ENCODE measurements at regions not wholly inside any gene's neighbourhood (a gene's known extent, or its start where the extent isn't known, plus 50 kb on each side); places are given as distances from the start of the nearest gene placed in this dataset.
A peak's percentile ranks its signal among the peaks of the same experiment; 100 is the strongest.
"Not testable (repeated sequence)": the region's sequence is repeated elsewhere in the genome, so short reads cannot be mapped to it uniquely, and the experiment has no call there.

DNA sequence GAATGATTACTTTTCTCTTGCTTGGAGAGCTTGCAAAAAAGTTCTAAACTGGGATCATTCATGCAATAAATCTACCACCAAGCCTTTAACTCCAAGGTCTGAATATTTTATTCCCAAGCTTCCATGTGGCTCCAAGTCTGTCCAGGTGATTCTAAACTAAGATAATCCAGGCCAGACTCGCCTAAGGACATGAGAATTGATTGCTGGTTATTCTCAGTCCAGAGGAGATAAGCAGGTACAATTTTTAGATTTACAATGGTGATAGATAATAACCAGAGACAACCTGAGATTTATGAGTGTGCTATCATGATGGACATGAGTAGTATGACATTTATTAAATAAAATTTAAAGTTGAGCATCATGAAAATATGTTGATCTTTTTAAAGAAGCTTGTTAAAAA lies 156.5 kb upstream of the SPRY2 start:
- Histone ChIP-seq H3K36me3 (no peaks in the 10 kb centered on the region), H3K4me3 (no peak overlapping the region), H3K27ac (no peak overlapping the region), H3K27me3 (no peaks in the 10 kb centered on the region), H3K4me1 (no peaks in the 10 kb centered on the region), H3K9me3 (no peaks in the 10 kb centered on the region)
- ATAC-seq (ENCODE audit: low FRiP score in 2 of 2) (no peak), DNase-seq (no peak)
- WGBS, 2 donors: 57 to 68% methylated on average over 1 of the region's 1 CpG
- TF ChIP-seq, protein P1, sequence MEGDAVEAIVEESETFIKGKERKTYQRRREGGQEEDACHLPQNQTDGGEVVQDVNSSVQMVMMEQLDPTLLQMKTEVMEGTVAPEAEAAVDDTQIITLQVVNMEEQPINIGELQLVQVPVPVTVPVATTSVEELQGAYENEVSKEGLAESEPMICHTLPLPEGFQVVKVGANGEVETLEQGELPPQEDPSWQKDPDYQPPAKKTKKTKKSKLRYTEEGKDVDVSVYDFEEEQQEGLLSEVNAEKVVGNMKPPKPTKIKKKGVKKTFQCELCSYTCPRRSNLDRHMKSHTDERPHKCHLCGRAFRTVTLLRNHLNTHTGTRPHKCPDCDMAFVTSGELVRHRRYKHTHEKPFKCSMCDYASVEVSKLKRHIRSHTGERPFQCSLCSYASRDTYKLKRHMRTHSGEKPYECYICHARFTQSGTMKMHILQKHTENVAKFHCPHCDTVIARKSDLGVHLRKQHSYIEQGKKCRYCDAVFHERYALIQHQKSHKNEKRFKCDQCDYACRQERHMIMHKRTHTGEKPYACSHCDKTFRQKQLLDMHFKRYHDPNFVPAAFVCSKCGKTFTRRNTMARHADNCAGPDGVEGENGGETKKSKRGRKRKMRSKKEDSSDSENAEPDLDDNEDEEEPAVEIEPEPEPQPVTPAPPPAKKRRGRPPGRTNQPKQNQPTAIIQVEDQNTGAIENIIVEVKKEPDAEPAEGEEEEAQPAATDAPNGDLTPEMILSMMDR (IDR thresholded peaks at IDR 0.05): no peak
- TF ChIP-seq EP300 (IDR thresholded peaks at IDR 0.05) (no peak), POLR2AphosphoS5 (IDR thresholded peaks at IDR 0.05) (no peak), POLR2A (IDR thresholded peaks at IDR 0.05) (no peak)

DNA sequence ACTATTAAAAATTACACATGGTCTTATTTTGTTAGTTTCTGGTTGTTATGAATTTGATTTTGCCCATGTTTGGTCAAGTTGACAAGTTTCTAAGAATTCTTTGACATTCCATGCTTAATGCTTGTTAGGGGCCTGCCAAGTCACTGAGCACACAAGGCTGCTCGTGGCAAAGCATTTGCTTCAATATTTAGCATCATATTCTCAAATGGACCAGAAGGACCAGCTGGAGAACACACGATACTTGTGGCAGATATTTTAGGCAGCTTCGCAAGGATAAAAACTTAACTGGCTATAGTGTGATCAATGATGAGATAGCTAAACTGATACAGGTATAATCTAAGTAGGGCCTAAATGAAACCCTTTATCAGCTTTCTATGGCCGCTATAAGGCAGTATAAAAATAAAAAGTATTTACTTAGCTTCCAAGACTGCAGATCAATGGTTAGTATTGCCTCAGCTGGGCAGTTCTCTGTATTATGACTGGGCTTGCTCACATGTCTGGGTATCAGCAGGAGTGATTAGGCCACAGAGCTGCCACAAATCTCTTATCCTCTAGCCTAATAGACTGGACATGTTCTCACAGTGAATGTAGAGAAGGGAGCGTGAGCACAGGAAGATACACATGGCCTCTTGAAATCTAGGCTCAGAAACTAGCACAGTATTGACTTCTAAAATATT lies 155.9 kb upstream of the SPRY2 start:
- H3K27me3 ChIP-seq: no peaks in the 10 kb centered on the region
- H3K4me1 ChIP-seq: no peaks in the 10 kb centered on the region
- TF ChIP-seq POLR2A (IDR thresholded peaks at IDR 0.05) (no peak), EP300 (IDR thresholded peaks at IDR 0.05) (no peak), POLR2AphosphoS5 (IDR thresholded peaks at IDR 0.05) (no peak)
- TF ChIP-seq, protein P1 (IDR thresholded peaks at IDR 0.05): no peak
- ATAC-seq (ENCODE audit: low FRiP score in 2 of 2) (no peak), DNase-seq (no peak)
- H3K36me3 ChIP-seq: no peaks in the 10 kb centered on the region
- no peak overlapping the region for H3K27ac ChIP-seq
- WGBS, 2 donors: 84 to 86% methylated on average over 5 of the region's 5 CpGs
- no peaks in the 10 kb centered on the region for H3K9me3 ChIP-seq
- no peak overlapping the region for H3K4me3 ChIP-seq

DNA sequence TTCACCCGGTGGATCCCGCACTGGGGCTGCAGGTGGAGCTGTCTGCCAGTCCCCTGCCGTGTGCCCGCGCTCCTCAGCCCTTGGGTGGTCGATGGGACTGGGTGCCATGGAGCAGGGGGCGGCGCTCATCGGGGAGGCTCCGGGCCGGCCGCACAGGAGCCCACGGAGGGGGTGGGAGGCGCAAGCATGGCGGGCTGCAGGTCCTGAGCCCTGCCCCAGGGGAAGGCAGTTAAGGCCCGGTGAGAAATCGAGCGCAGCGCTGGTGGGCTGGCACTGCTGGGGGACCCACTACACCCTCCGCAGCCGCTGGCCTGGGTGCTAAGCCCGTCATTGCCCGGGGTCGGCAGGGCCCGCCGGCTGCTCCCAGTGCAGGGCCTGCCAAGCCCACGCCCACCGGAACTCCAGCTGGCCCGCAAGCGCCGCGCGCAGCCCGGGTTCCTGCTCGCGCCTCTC lies 149.6 kb upstream of the SPRY2 start:
- WGBS, 2 donors: 96 to 97% methylated on average over 15 to 26 of the region's 36 CpGs
- not testable (repeated sequence) for H3K9me3 ChIP-seq; H3K27me3 ChIP-seq; H3K27ac ChIP-seq; H3K4me3 ChIP-seq; ATAC-seq (ENCODE audit: low FRiP score in 2 of 2); H3K4me1 ChIP-seq; H3K36me3 ChIP-seq
- DNase-seq: peak in 1 of 2 donors; percentile 79

DNA sequence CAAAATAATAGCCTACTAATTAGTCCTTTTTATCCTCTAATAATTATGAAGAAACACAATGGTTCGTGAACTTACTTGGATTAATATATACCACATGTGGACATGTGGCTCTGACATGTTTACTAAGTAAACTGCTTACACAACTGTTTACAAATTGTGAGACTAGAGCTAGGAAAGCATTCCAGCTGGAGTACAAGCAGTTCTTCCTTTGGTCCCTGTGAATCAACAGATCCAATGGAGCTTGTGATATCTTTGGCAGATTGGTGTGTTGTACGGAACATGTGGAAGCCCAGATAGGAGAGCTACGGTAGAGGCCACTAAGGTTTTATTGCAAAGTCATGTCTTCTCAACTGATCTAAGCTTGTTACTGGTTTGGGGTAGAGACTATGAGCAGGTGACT lies 145.5 kb upstream of the SPRY2 start:
- 54 to 82% methylated on average over 3 of the region's 3 CpGs for WGBS, 2 donors
- Histone ChIP-seq H3K27me3 (no peaks in the 10 kb centered on the region), H3K9me3 (no peaks in the 10 kb centered on the region), H3K36me3 (no peaks in the 10 kb centered on the region), H3K4me1 (no peaks in the 10 kb centered on the region), H3K4me3 (no peak overlapping the region), H3K27ac (peak overlapping the region in 2 of 4 donors; percentile 41 to 42)
- TF ChIP-seq POLR2AphosphoS5 (IDR thresholded peaks at IDR 0.05) (peak in 1 of 2 donors; percentile 37), EP300 (IDR thresholded peaks at IDR 0.05) (peak in 2 of 4 donors; percentile 43 to 76), POLR2A (IDR thresholded peaks at IDR 0.05) (no peak)
- TF ChIP-seq, protein P1 (IDR thresholded peaks at IDR 0.05): no peak
- no peak for DNase-seq
- ATAC-seq (ENCODE audit: low FRiP score in 2 of 2): no peak

DNA sequence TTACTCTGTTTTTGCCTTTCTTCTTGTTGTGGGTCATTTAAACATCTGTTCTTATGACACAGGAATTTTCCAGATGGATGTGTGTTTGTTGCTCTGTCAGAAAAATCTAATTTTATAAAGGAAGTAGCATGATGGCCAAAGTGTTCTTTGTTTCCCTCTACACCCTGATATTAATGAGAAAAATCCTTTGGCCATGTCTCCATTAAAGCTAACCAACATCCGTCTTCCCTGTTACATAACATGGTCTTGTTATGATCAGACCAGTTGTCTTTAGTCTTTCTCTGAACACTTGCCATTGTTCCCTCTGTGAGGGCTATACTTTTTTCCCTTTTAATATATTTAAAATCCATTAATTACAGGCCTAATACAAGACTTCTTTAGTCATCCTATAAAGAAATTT lies 142.2 kb upstream of the SPRY2 start:
- no peaks in the 10 kb centered on the region for H3K4me1 ChIP-seq
- H3K4me3 ChIP-seq: no peak overlapping the region
- no peak for DNase-seq
- H3K36me3 ChIP-seq: no peaks in the 10 kb centered on the region
- TF ChIP-seq POLR2A (IDR thresholded peaks at IDR 0.05): no peak
- TF ChIP-seq, protein P1 (IDR thresholded peaks at IDR 0.05): no peak
- no peak for TF ChIP-seq EP300 (IDR thresholded peaks at IDR 0.05)
- TF ChIP-seq POLR2AphosphoS5 (IDR thresholded peaks at IDR 0.05): no peak
- WGBS, 2 donors: 66 to 88% methylated on average over 1 of the region's 1 CpG
- no peak for ATAC-seq (ENCODE audit: low FRiP score in 2 of 2)
- no peaks in the 10 kb centered on the region for H3K9me3 ChIP-seq
- no peak overlapping the region for H3K27ac ChIP-seq
- no peaks in the 10 kb centered on the region for H3K27me3 ChIP-seq

All from upper lobe of left lung (tissue), 6 donors.